B cell (primary cell): ENCODE measurements at regions not wholly inside any gene's neighbourhood (a gene's known extent, or its start where the extent isn't known, plus 50 kb on each side); places are given as distances from the start of the nearest gene placed in this dataset.

ENCODE experiments used
- ATAC-seq: fragments of 200-7000 bp; cut with Tn5 transposase; one replicate; pipeline ENCODE4 v1.10.0; 2021; ENCODE audit warnings: low read depth, mild to moderate bottlenecking, moderate number of reproducible peaks, moderate library complexity
- CTCF ChIA-PET: fragments of 350-600 bp; sonication (Branson Sonifier 250); formaldehyde crosslinking; loops from one replicate; lab custom pipeline; 2021; ENCODE audit warnings: antibody characterized with exemption, inconsistent platforms; lab: Charles Lee
- POLR2A ChIA-PET: fragments of 350-600 bp; sonication (Branson Sonifier 250); formaldehyde crosslinking; loops from one replicate; lab custom pipeline; 2021; ENCODE audit warnings: antibody characterized with exemption; lab: Charles Lee
- DNase-seq: peaks from one replicate; pipeline ENCODE4 v3.0.0; 2013
- H2AFZ ChIP-seq: 2 replicates; pipeline ENCODE4 v1.6.1; 2012; ENCODE audit warnings: mild to moderate bottlenecking, low read depth, low read length; ENCODE audit not compliant: insufficient read depth, poor library complexity, severe bottlenecking
- H3K27ac ChIP-seq, 2 donors: 1 replicate in 1 of 2; 2 replicates in 1 of 2; pipeline ENCODE4 v1.5.1; 2012 to 2013; ENCODE audit warnings: low read length in 2 of 2, mild to moderate bottlenecking in 2 of 2, moderate library complexity in 1 of 2
- H3K27me3 ChIP-seq, 4 experiments: fragments of 200-600 bp in 1 of 4; sonication (generic) in 1 of 4; replicated peaks in 1 of 4; 1 replicate in 2 of 4; 2 replicates in 2 of 4; pipeline versions ENCODE4 v1.6.1 to v1.7.0; 2013 to 2016; ENCODE audit warnings: low read length in 3 of 4, mild to moderate bottlenecking in 2 of 4, mixed read lengths in 1 of 4, moderate library complexity in 1 of 4; ENCODE audit not compliant: insufficient read depth in 4 of 4, control insufficient read depth in 3 of 4; ENCODE audit errors: control extremely low read depth in 1 of 4
- H3K36me3 ChIP-seq, 2 experiments: replicated peaks in 1 of 2; 1 replicate in 1 of 2; 2 replicates in 1 of 2; pipeline versions ENCODE4 v1.6.1 to v1.7.1; 2013; ENCODE audit warnings: low read length in 1 of 2; ENCODE audit not compliant: insufficient read depth in 2 of 2, control insufficient read depth in 1 of 2; ENCODE audit errors: control extremely low read depth in 1 of 2, extremely low read depth in 1 of 2
- H3K4me1 ChIP-seq, 2 donors: fragments of 200-600 bp in 1 of 2; sonication (generic) in 1 of 2; 1 replicate in 1 of 2; 2 replicates in 1 of 2; pipeline versions ENCODE4 v1.5.1 to v1.6.1; 2013 to 2017; ENCODE audit warnings: low read length in 2 of 2; ENCODE audit not compliant: control insufficient read depth in 2 of 2, insufficient read depth in 2 of 2
- H3K4me2 ChIP-seq: replicated peaks from 2 replicates; pipeline ENCODE3; 2012; ENCODE audit warnings: mild to moderate bottlenecking, low read depth, low read length; ENCODE audit not compliant: poor library complexity, severe bottlenecking
- H3K4me3 ChIP-seq, 5 experiments: fragments of 200-600 bp in 1 of 5; sonication (generic) in 1 of 5; 1 replicate in 3 of 5; 2 replicates in 2 of 5; pipeline versions ENCODE4 v1.5.1 to v1.7.0; 2011 to 2016; ENCODE audit warnings: low read length in 4 of 5, mild to moderate bottlenecking in 4 of 5, low read depth in 2 of 5, control low read depth in 1 of 5, moderate library complexity in 1 of 5; ENCODE audit not compliant: insufficient read depth in 1 of 5; ENCODE audit errors: control extremely low read depth in 1 of 5, extremely low read depth in 1 of 5
- H3K79me2 ChIP-seq: fragments of 200-600 bp; sonication (generic); one replicate; pipeline ENCODE4 v1.6.0; 2016; ENCODE audit warnings: low read length; ENCODE audit not compliant: control insufficient read depth, insufficient read depth
- H3K9ac ChIP-seq: fragments of 200-600 bp; sonication (generic); 2 replicates; pipeline ENCODE4 v1.6.1; 2017; ENCODE audit warnings: mild to moderate bottlenecking, low read length, moderate library complexity
- H3K9me3 ChIP-seq, 3 donors: one replicate each; pipeline versions ENCODE4 v1.6.1 to v1.7.1; 2013; ENCODE audit warnings: low read length in 2 of 3; ENCODE audit not compliant: control insufficient read depth in 2 of 3, insufficient read depth in 1 of 3; ENCODE audit errors: control extremely low read depth in 1 of 3
- H4K20me1 ChIP-seq: 2 replicates; pipeline ENCODE4 v1.6.0; 2012; ENCODE audit warnings: mild to moderate bottlenecking, low read length; ENCODE audit not compliant: insufficient read depth, control insufficient read depth, poor library complexity, severe bottlenecking
- H3K27ac Mint-ChIP-seq: one replicate; pipeline ENCODE4 v1.8.0; 2021; ENCODE audit warnings: mixed read lengths
- H3K27me3 Mint-ChIP-seq: one replicate; pipeline ENCODE4 v1.8.0; 2021; ENCODE audit warnings: mixed read lengths
- H3K4me1 Mint-ChIP-seq: one replicate; pipeline ENCODE4 v1.8.0; 2021; ENCODE audit warnings: mixed read lengths
- H3K4me3 Mint-ChIP-seq: one replicate; pipeline ENCODE4 v1.8.0; 2021; ENCODE audit warnings: mixed read lengths
- H3K9me3 Mint-ChIP-seq: one replicate; pipeline ENCODE4 v1.8.0; 2022; ENCODE audit warnings: mixed read lengths; ENCODE audit not compliant: insufficient read depth
- EZH2 ChIP-seq: IDR thresholded peaks from 2 replicates; pipeline ENCODE4 v1.6.1; 2012; ENCODE audit warnings: borderline replicate concordance, low read depth, mild to moderate bottlenecking, moderate library complexity, low read length; ENCODE audit not compliant: insufficient read depth, poor library complexity, severe bottlenecking
- WGBS: methylation state at CpG from one replicate; pipeline ENCODE4 v1.1.5; 2013; ENCODE audit warnings: missing lambda C conversion rate; ENCODE audit not compliant: insufficient coverage; 5-methylcytosine and 5-hydroxymethylcytosine counted together
- intact Hi-C: fragments of 100-400 bp; cut with micrococcal nuclease; formaldehyde crosslinking; loops from one replicate; pipeline ENCODE4 v1.10.0; 2022
- TF ChIP-seq, protein P1 (sequence below): fragments of 200-600 bp; IDR thresholded peaks from one replicate; pipeline ENCODE4 v1.8.0; 2022; ENCODE audit warnings: antibody characterized with exemption, mild to moderate bottlenecking

DNA sequence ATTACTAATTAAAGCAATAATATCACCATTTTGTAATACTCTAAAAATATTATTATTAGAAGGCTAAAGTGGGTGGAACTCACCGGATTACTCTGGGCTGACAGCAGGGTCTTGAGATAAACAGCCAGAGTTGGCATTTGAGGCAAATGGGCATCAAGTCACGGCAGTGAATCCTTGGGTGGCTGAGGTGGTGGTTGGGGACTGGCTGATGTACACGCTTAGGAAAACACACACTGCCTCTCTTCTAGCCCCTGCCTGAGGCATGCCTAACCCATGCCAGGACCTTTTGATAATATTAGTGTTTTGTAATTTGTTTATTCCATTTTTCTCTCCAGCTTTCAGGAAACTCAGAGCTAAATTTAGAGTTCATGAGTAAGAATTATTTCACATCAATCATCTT, 76.8 kb downstream of the ACKR3 start:
- Histone ChIP-seq H3K9ac (no peak overlapping the region), H3K36me3 (no peaks in the 10 kb centered on the region), H3K4me1 (no peaks in the 10 kb centered on the region), H3K9me3 (no peaks in the 10 kb centered on the region), H3K4me2 (no peak overlapping the region), H4K20me1 (no peaks in the 10 kb centered on the region), H3K27me3 (no peaks in the 10 kb centered on the region), H3K79me2 (no peaks in the 10 kb centered on the region), H3K4me3 (no peak overlapping the region), H3K27ac (no peak overlapping the region), H2AFZ (no peak overlapping the region)
- ChIA-PET POLR2A (no interaction called here), CTCF (no interaction called here)
- peaks cover 4% of the 10 kb centered on the region for H3K9me3 Mint-ChIP-seq
- no peak overlapping the region for H3K4me3 Mint-ChIP-seq
- peaks cover 38% of the 10 kb centered on the region for H3K27me3 Mint-ChIP-seq
- TF ChIP-seq EZH2: no peak
- TF ChIP-seq, protein P1, sequence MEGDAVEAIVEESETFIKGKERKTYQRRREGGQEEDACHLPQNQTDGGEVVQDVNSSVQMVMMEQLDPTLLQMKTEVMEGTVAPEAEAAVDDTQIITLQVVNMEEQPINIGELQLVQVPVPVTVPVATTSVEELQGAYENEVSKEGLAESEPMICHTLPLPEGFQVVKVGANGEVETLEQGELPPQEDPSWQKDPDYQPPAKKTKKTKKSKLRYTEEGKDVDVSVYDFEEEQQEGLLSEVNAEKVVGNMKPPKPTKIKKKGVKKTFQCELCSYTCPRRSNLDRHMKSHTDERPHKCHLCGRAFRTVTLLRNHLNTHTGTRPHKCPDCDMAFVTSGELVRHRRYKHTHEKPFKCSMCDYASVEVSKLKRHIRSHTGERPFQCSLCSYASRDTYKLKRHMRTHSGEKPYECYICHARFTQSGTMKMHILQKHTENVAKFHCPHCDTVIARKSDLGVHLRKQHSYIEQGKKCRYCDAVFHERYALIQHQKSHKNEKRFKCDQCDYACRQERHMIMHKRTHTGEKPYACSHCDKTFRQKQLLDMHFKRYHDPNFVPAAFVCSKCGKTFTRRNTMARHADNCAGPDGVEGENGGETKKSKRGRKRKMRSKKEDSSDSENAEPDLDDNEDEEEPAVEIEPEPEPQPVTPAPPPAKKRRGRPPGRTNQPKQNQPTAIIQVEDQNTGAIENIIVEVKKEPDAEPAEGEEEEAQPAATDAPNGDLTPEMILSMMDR: no peak
- 92% methylated on average over 2 of the region's 3 CpGs for WGBS
- intact Hi-C loops: no loop called here
- DNase-seq (no peak), ATAC-seq (no peak)
- no peaks in the 10 kb centered on the region for H3K4me1 Mint-ChIP-seq
- no peak overlapping the region for H3K27ac Mint-ChIP-seq

DNA sequence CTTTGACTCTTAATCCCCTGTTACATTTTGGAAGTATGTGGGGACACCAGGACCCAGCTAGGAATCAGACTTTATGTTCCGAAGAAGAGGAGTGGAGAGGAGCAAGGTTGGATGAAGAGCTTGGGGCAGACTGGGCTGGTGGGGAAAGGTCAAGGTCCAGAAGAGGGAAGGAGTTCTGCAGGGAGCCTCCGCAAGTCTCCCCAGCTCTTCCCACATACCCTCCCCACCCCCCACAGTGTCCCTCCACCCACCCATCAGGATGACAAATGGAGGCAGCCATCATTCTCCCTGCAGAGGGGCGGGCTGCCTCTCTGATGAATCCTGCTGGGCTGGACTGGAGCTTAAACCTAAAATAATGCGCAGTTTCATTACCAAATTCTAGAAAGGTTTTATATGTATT, 77.2 kb downstream of the ACKR3 start:
- Histone ChIP-seq H3K27me3 (no peaks in the 10 kb centered on the region), H3K79me2 (no peaks in the 10 kb centered on the region), H3K36me3 (no peaks in the 10 kb centered on the region), H3K27ac (no peak overlapping the region), H4K20me1 (no peaks in the 10 kb centered on the region), H3K4me3 (no peak overlapping the region), H3K4me2 (no peak overlapping the region), H3K9ac (no peak overlapping the region), H2AFZ (no peak overlapping the region), H3K9me3 (no peaks in the 10 kb centered on the region), H3K4me1 (no peaks in the 10 kb centered on the region)
- Mint-ChIP-seq H3K27me3 (peaks cover 36% of the 10 kb centered on the region), H3K4me1 (no peaks in the 10 kb centered on the region), H3K27ac (no peak overlapping the region), H3K9me3 (peaks cover 4% of the 10 kb centered on the region), H3K4me3 (no peak overlapping the region)
- DNase-seq (no peak), ATAC-seq (no peak)
- intact Hi-C loops: no loop called here
- WGBS: 100% methylated on average over 1 of the region's 4 CpGs
- ChIA-PET POLR2A (no interaction called here), CTCF (no interaction called here)
- TF ChIP-seq, protein P1: no peak
